ENCODE measurements at regions not wholly inside any gene's neighbourhood (a gene's known extent, or its start where the extent isn't known, plus 50 kb on each side); places are given as distances from the start of the nearest gene placed in this dataset.
"Not testable (repeated sequence)": the region's sequence is repeated elsewhere in the genome, so short reads cannot be mapped to it uniquely, and the experiment has no call there.

DNA sequence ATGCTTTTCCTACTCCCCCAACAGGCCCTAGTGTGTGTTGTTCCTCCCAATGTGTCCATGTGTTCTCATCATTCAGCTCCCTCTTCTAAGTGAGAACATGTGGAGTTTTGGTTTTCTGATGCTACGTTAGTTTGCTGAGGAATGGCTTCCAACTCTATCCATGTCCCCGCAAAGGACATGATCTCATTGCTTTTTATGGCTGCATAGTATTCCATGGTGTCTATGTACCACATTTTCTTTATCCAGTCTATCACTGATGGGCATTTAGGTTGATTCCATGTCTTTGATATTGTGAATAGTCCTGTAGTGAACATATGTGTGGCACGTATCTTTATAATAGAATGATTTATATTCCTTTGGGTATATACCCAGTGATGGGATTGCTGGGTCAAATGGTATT lies 72.5 kb upstream of the CCNY start:
- DNase-seq; H3K4me3 Mint-ChIP-seq (ENCODE audit: low read depth, unreplicated experiment); H3K27me3 Mint-ChIP-seq (ENCODE audit: unreplicated experiment); H3K27ac Mint-ChIP-seq (ENCODE audit: unreplicated experiment); H3K4me1 Mint-ChIP-seq (ENCODE audit: low read depth, unreplicated experiment); BruUV-seq (replicated peaks); CTCF ChIA-PET; H3K36me3 Mint-ChIP-seq (ENCODE audit: insufficient read depth, unreplicated experiment); H3K9me3 Mint-ChIP-seq (ENCODE audit: low read depth, unreplicated experiment): not testable (repeated sequence)
- intact Hi-C loops (cut with micrococcal nuclease; ENCODE audit: unreplicated experiment) = loop anchor here (2.0 kb wide), 1 partner anchor 43 kb away; no protein-coding TSS in a partner anchor

DNA sequence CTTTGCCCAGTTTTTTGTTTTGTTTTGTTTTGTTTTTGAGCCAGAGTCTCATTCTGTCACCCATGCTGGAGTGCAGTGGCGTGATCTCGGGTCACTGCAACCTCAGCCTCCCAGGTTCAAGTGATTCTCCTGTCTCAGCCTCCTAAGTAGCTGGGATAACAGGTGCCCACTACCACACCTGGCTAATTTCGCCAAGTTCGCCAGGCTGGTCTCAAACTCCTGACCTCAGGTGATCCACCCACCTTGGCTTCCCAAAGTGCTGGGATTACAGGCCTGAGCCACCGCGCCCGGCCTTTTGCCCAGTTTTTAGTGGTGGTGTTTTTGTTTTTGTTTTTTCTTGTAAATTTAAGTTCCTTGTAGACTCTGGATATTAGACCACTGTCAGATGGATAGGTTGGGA lies 71.7 kb upstream of the CCNY start:
- H3K27me3 Mint-ChIP-seq (ENCODE audit: unreplicated experiment); H3K9me3 Mint-ChIP-seq (ENCODE audit: low read depth, unreplicated experiment); CTCF ChIA-PET; H3K4me3 Mint-ChIP-seq (ENCODE audit: low read depth, unreplicated experiment); intact Hi-C loops (cut with micrococcal nuclease; ENCODE audit: unreplicated experiment); DNase-seq; H3K36me3 Mint-ChIP-seq (ENCODE audit: insufficient read depth, unreplicated experiment); BruUV-seq (replicated peaks); H3K4me1 Mint-ChIP-seq (ENCODE audit: low read depth, unreplicated experiment); H3K27ac Mint-ChIP-seq (ENCODE audit: unreplicated experiment): not testable (repeated sequence)

DNA sequence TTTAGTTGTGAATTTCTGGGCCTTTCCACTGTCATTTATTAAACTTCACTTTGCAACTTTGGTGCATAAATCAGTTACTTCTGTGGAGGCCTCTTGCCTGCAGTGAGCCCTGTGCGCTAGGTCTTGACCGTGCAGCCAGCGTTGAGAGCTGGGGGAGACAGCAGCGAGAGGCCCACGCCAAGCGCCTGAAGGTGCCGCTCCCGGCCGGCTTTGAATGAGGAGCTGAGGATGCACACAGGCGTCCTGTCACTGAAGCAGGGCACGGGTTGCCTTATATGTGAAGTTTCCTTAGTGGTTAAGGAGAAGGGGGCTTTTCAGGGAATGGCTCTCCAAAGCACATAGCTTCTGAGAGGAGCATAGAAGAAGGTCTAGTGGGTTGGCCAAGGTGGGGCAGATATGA lies 70.9 kb upstream of the CCNY start:
- no peak for DNase-seq
- Mint-ChIP-seq H3K27me3 (ENCODE audit: unreplicated experiment) (no peaks in the 10 kb centered on the region), H3K27ac (ENCODE audit: unreplicated experiment) (no peak overlapping the region), H3K9me3 (ENCODE audit: low read depth, unreplicated experiment) (no peaks in the 10 kb centered on the region), H3K36me3 (ENCODE audit: insufficient read depth, unreplicated experiment) (no peaks in the 10 kb centered on the region), H3K4me1 (ENCODE audit: low read depth, unreplicated experiment) (peaks cover 9% of the 10 kb centered on the region), H3K4me3 (ENCODE audit: low read depth, unreplicated experiment) (no peak overlapping the region)
- no TSS peak for BruUV-seq (replicated peaks)
- CTCF ChIA-PET = no interaction called here
- intact Hi-C loops (cut with micrococcal nuclease; ENCODE audit: unreplicated experiment) = no loop called here
- TF ChIP-seq, protein P1, sequence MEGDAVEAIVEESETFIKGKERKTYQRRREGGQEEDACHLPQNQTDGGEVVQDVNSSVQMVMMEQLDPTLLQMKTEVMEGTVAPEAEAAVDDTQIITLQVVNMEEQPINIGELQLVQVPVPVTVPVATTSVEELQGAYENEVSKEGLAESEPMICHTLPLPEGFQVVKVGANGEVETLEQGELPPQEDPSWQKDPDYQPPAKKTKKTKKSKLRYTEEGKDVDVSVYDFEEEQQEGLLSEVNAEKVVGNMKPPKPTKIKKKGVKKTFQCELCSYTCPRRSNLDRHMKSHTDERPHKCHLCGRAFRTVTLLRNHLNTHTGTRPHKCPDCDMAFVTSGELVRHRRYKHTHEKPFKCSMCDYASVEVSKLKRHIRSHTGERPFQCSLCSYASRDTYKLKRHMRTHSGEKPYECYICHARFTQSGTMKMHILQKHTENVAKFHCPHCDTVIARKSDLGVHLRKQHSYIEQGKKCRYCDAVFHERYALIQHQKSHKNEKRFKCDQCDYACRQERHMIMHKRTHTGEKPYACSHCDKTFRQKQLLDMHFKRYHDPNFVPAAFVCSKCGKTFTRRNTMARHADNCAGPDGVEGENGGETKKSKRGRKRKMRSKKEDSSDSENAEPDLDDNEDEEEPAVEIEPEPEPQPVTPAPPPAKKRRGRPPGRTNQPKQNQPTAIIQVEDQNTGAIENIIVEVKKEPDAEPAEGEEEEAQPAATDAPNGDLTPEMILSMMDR (IDR thresholded peaks at IDR 0.05; ENCODE audit: unreplicated experiment) = no peak

DNA sequence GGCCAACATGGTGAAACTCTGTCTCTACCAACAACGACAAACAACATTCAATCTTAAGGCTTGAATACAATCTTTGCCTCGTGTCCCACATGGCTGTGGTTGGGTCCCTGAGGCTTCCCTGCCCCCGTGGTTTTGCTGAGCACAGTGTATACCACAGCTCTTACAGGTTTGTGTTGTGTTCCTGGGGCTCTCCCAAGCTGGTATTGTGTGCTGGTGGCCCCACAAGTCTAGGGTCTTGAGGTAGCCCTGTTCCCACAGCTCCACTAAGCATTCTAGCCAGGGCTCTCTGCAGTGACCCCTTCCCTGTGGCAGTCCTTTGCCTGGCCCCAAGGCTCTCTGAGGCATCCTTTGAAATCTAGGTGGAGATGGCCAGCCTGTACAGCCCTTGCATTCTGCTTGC lies 68.0 kb upstream of the CCNY start:
- DNase-seq = no peak
- Mint-ChIP-seq H3K27me3 (ENCODE audit: unreplicated experiment) (no peaks in the 10 kb centered on the region), H3K27ac (ENCODE audit: unreplicated experiment) (no peak overlapping the region), H3K4me3 (ENCODE audit: low read depth, unreplicated experiment) (no peak overlapping the region), H3K4me1 (ENCODE audit: low read depth, unreplicated experiment) (peaks cover 9% of the 10 kb centered on the region), H3K36me3 (ENCODE audit: insufficient read depth, unreplicated experiment) (no peaks in the 10 kb centered on the region), H3K9me3 (ENCODE audit: low read depth, unreplicated experiment) (no peaks in the 10 kb centered on the region)
- no TSS peak for BruUV-seq (replicated peaks)
- intact Hi-C loops (cut with micrococcal nuclease; ENCODE audit: unreplicated experiment) = no loop called here
- CTCF ChIA-PET = no interaction called here
- TF ChIP-seq, protein P1 (IDR thresholded peaks at IDR 0.05; ENCODE audit: unreplicated experiment) = no peak

DNA sequence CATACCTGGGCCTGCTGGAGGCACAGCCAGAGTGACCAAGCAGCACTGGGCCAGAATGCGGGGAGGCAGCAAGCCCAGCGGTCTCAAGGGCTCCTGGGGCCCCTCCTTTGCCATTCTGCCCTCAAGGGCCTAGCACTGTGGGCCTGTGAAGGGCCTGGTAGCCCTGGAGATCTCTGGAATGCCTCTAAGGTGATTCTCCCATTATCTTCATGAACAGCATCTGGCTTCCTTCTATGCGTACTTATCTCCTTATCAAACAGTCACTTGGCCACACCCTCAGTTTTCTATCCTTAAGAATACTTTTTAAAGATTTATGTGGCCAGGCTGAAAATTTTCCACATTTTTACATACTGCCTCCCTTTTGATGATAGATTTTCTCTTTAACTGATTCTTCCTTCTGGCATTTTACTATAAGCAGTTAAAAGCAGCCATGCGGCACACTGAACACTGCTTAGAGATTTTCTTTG lies 67.5 kb upstream of the CCNY start:
- TF ChIP-seq, protein P1 (IDR thresholded peaks at IDR 0.05; ENCODE audit: unreplicated experiment) = no peak
- BruUV-seq (replicated peaks) = no TSS peak
- intact Hi-C loops (cut with micrococcal nuclease; ENCODE audit: unreplicated experiment) = no loop called here
- CTCF ChIA-PET = no interaction called here
- Mint-ChIP-seq H3K4me3 (ENCODE audit: low read depth, unreplicated experiment) (no peak overlapping the region), H3K27ac (ENCODE audit: unreplicated experiment) (no peak overlapping the region), H3K27me3 (ENCODE audit: unreplicated experiment) (no peaks in the 10 kb centered on the region), H3K9me3 (ENCODE audit: low read depth, unreplicated experiment) (no peaks in the 10 kb centered on the region), H3K4me1 (ENCODE audit: low read depth, unreplicated experiment) (peaks cover 9% of the 10 kb centered on the region), H3K36me3 (ENCODE audit: insufficient read depth, unreplicated experiment) (no peaks in the 10 kb centered on the region)
- no peak for DNase-seq
